ENCODE measurements at regions not wholly inside any gene's neighbourhood (a gene's known extent, or its start where the extent isn't known, plus 50 kb on each side); places are given as distances from the start of the nearest gene placed in this dataset.

- TF ChIP-seq, protein P1, sequence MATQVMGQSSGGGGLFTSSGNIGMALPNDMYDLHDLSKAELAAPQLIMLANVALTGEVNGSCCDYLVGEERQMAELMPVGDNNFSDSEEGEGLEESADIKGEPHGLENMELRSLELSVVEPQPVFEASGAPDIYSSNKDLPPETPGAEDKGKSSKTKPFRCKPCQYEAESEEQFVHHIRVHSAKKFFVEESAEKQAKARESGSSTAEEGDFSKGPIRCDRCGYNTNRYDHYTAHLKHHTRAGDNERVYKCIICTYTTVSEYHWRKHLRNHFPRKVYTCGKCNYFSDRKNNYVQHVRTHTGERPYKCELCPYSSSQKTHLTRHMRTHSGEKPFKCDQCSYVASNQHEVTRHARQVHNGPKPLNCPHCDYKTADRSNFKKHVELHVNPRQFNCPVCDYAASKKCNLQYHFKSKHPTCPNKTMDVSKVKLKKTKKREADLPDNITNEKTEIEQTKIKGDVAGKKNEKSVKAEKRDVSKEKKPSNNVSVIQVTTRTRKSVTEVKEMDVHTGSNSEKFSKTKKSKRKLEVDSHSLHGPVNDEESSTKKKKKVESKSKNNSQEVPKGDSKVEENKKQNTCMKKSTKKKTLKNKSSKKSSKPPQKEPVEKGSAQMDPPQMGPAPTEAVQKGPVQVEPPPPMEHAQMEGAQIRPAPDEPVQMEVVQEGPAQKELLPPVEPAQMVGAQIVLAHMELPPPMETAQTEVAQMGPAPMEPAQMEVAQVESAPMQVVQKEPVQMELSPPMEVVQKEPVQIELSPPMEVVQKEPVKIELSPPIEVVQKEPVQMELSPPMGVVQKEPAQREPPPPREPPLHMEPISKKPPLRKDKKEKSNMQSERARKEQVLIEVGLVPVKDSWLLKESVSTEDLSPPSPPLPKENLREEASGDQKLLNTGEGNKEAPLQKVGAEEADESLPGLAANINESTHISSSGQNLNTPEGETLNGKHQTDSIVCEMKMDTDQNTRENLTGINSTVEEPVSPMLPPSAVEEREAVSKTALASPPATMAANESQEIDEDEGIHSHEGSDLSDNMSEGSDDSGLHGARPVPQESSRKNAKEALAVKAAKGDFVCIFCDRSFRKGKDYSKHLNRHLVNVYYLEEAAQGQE (IDR thresholded peaks at IDR 0.05; ENCODE audit: low read depth): no peak
- TF ChIP-seq CTCF (IDR thresholded peaks at IDR 0.05 in 2 of 3, conservative IDR thresholded peaks at IDR 0.05 in 1 of 3; ENCODE audit: borderline replicate concordance in 1 of 3, insufficient read depth in 1 of 3, low read depth in 2 of 3, low read length in 2 of 3) (no peak), EZH2phosphoT487 (IDR thresholded peaks at IDR 0.05; ENCODE audit: borderline replicate concordance) (no peak), YY1 (IDR thresholded peaks at IDR 0.05; ENCODE audit: extremely low read depth, insufficient replicate concordance, low read depth, low read length) (no peak), POLR2A (IDR thresholded peaks at IDR 0.05; ENCODE audit: borderline replicate concordance, extremely low read depth, insufficient read depth, insufficient read length) (no peak), EZH2 (IDR thresholded peaks at IDR 0.05) (no peak), ZNF274 (IDR thresholded peaks at IDR 0.05; ENCODE audit: low read depth, low read length) (no peak), RAD21 (IDR thresholded peaks at IDR 0.05; ENCODE audit: low read depth) (no peak), ATF3 (IDR thresholded peaks at IDR 0.05) (no peak), CEBPB (IDR thresholded peaks at IDR 0.05; ENCODE audit: low read depth) (no peak)
- TF ChIP-seq, protein P2, sequence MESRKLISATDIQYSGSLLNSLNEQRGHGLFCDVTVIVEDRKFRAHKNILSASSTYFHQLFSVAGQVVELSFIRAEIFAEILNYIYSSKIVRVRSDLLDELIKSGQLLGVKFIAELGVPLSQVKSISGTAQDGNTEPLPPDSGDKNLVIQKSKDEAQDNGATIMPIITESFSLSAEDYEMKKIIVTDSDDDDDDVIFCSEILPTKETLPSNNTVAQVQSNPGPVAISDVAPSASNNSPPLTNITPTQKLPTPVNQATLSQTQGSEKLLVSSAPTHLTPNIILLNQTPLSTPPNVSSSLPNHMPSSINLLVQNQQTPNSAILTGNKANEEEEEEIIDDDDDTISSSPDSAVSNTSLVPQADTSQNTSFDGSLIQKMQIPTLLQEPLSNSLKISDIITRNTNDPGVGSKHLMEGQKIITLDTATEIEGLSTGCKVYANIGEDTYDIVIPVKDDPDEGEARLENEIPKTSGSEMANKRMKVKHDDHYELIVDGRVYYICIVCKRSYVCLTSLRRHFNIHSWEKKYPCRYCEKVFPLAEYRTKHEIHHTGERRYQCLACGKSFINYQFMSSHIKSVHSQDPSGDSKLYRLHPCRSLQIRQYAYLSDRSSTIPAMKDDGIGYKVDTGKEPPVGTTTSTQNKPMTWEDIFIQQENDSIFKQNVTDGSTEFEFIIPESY (IDR thresholded peaks at IDR 0.05; ENCODE audit: extremely low read depth, insufficient replicate concordance, low read length): no peak
Measured at GRCh38 chr2:172342078-172342477, 85.3 kb upstream of the ITGA6 start.

All from HCT116 (cell line).